IMR-90 (cell line): ENCODE measurements at regions not wholly inside any gene's neighbourhood (a gene's known extent, or its start where the extent isn't known, plus 50 kb on each side); places are given as distances from the start of the nearest gene placed in this dataset.

Source experiments
- ATAC-seq: fragments of 200-7000 bp; cut with Tn5 transposase; 2 replicates; pipeline ENCODE4 v1.9.1; 2020; ENCODE audit warnings: low read depth, mild to moderate bottlenecking, moderate library complexity
- BruUV-seq: library from RNA; stranded (reverse); fragments of 400-500 nt; replicated peaks from 2 replicates; lab custom pipeline; 2021; lab: Mats Ljungman, UMichigan
- CTCF ChIA-PET: fragments of 300-600 bp; formaldehyde crosslinking; extraction: SDS; loops from one replicate; lab custom pipeline; 2021; ENCODE audit warnings: antibody characterized with exemption; lab: Yijun Ruan, JAX
- POLR2A ChIA-PET: fragments of 300-600 bp; sonication (Branson Sonifier 250); formaldehyde crosslinking; loops from one replicate; lab custom pipeline; 2022; ENCODE audit warnings: antibody characterized with exemption; ENCODE audit not compliant: unreplicated experiment; lab: Charles Lee
- DNase-seq: peaks from one replicate; pipeline ENCODE4 v3.0.0; 2013
- H2AFZ ChIP-seq: replicated peaks from 2 replicates; pipeline ENCODE3; 2013; ENCODE audit warnings: low read length, mild to moderate bottlenecking; ENCODE audit not compliant: poor library complexity
- H2AK5ac ChIP-seq: 2 replicates; pipeline ENCODE4 v1.6.1; 2013; ENCODE audit warnings: low read depth, low read length, inconsistent platforms
- H2AK9ac ChIP-seq: replicated peaks from 2 replicates; pipeline ENCODE3; 2013; ENCODE audit warnings: mild to moderate bottlenecking, low read depth, low read length, moderate library complexity; ENCODE audit not compliant: poor library complexity
- H2BK120ac ChIP-seq: 2 replicates; pipeline ENCODE4 v1.6.1; 2013; ENCODE audit warnings: low read depth, low read length, inconsistent platforms
- H2BK15ac ChIP-seq: 3 replicates; pipeline ENCODE4 v1.6.1; 2013; ENCODE audit warnings: low read depth, low read length, inconsistent platforms
- H2BK20ac ChIP-seq: 2 replicates; pipeline ENCODE4 v1.6.1; 2013; ENCODE audit warnings: low read depth, mild to moderate bottlenecking, inconsistent platforms, low read length, moderate library complexity
- H2BK5ac ChIP-seq: 2 replicates; pipeline ENCODE4 v1.6.1; 2013; ENCODE audit warnings: mild to moderate bottlenecking, low read depth, low read length, inconsistent platforms; ENCODE audit not compliant: poor library complexity, severe bottlenecking
- H3K14ac ChIP-seq: replicated peaks from 2 replicates; pipeline ENCODE4 v1.6.1; 2013; ENCODE audit warnings: low read depth, low read length, inconsistent platforms
- H3K18ac ChIP-seq: 2 replicates; pipeline ENCODE4 v1.6.1; 2013; ENCODE audit warnings: low read depth, low read length, control low read depth
- H3K23ac ChIP-seq: 2 replicates; pipeline ENCODE4 v1.6.1; 2013; ENCODE audit warnings: low read depth, low read length, inconsistent platforms
- H3K27ac ChIP-seq: 2 replicates; pipeline ENCODE4 v1.5.1; 2013; ENCODE audit warnings: mild to moderate bottlenecking, control low read depth, low read length; ENCODE audit not compliant: insufficient read depth
- H3K27me3 ChIP-seq: 2 replicates; pipeline ENCODE4 v1.6.1; 2013; ENCODE audit warnings: low read length; ENCODE audit not compliant: control insufficient read depth, insufficient read depth
- H3K36me3 ChIP-seq: 2 replicates; pipeline ENCODE4 v1.6.1; 2013; ENCODE audit warnings: low read length, mixed read lengths; ENCODE audit not compliant: control insufficient read depth, insufficient read depth
- H3K4ac ChIP-seq: 2 replicates; pipeline ENCODE4 v1.6.1; 2013; ENCODE audit warnings: low read depth, low read length, inconsistent platforms
- H3K4me1 ChIP-seq: 2 replicates; pipeline ENCODE4 v1.6.1; 2013; ENCODE audit warnings: low read length, mixed read lengths; ENCODE audit not compliant: control insufficient read depth, insufficient read depth
- H3K4me2 ChIP-seq: 2 replicates; pipeline ENCODE4 v1.6.1; 2013; ENCODE audit warnings: low read depth, mild to moderate bottlenecking, control low read depth, low read length, moderate library complexity
- H3K4me3 ChIP-seq: 2 replicates; pipeline ENCODE4 v1.5.1; 2013; ENCODE audit warnings: low read depth, mild to moderate bottlenecking, control low read depth, low read length, moderate library complexity; ENCODE audit not compliant: insufficient read depth
- H3K56ac ChIP-seq: 2 replicates; pipeline ENCODE4 v1.6.1; 2013; ENCODE audit warnings: low read length, inconsistent platforms; ENCODE audit not compliant: insufficient read depth; ENCODE audit errors: extremely low read depth
- H3K79me1 ChIP-seq, 2 experiments: 2 replicates each; pipeline ENCODE4 v1.6.1; 2013; ENCODE audit warnings: low read length in 2 of 2, inconsistent platforms in 1 of 2, low read depth in 1 of 2
- H3K9ac ChIP-seq: 2 replicates; pipeline ENCODE4 v1.6.1; 2013; ENCODE audit warnings: low read depth, low read length, control low read depth
- H3K9me1 ChIP-seq: 2 replicates; pipeline ENCODE4 v1.6.1; 2013; ENCODE audit warnings: low read length, inconsistent platforms; ENCODE audit not compliant: insufficient read depth
- H3K9me3 ChIP-seq: 2 replicates; pipeline ENCODE4 v1.6.1; 2013; ENCODE audit warnings: low read length; ENCODE audit not compliant: control insufficient read depth, insufficient read depth
- H4K20me1 ChIP-seq: 2 replicates; pipeline ENCODE4 v1.6.1; 2013; ENCODE audit warnings: low read length, inconsistent platforms; ENCODE audit not compliant: insufficient read depth
- H4K5ac ChIP-seq: 2 replicates; pipeline ENCODE4 v1.6.1; 2013; ENCODE audit warnings: mild to moderate bottlenecking, low read depth, low read length, control low read depth
- H4K8ac ChIP-seq, 2 experiments: 2 replicates each; pipeline ENCODE4 v1.6.1; 2013; ENCODE audit warnings: low read depth in 2 of 2, low read length in 2 of 2, control low read depth in 1 of 2, inconsistent platforms in 1 of 2
- H4K91ac ChIP-seq: 2 replicates; pipeline ENCODE4 v1.6.1; 2013; ENCODE audit warnings: low read depth, low read length, inconsistent platforms; ENCODE audit not compliant: insufficient read depth
- BHLHE40 ChIP-seq: fragments of 150-350 bp; IDR thresholded peaks from 2 replicates; pipeline ENCODE4 v1.6.1; 2016; ENCODE audit warnings: mild to moderate bottlenecking, low read depth, low read length
- CEBPB ChIP-seq: IDR thresholded peaks from 2 replicates; pipeline ENCODE4 v1.6.1; 2012; ENCODE audit warnings: low read depth, low read length, improper control_type of control experiment
- CHD1 ChIP-seq: IDR thresholded peaks from 2 replicates; pipeline ENCODE4 v1.6.1; 2012; ENCODE audit warnings: low read depth, low read length, improper control_type of control experiment
- FOS ChIP-seq: fragments of 150-350 bp; IDR thresholded peaks from 2 replicates; pipeline ENCODE4 v1.6.1; 2016; ENCODE audit warnings: low read depth, low read length
- MAFK ChIP-seq: IDR thresholded peaks from 2 replicates; pipeline ENCODE4 v1.6.1; 2012; ENCODE audit warnings: low read depth, low read length, improper control_type of control experiment
- MAZ ChIP-seq: IDR thresholded peaks from 2 replicates; pipeline ENCODE4 v1.6.1; 2012; ENCODE audit warnings: low read depth, mild to moderate bottlenecking, low read length, improper control_type of control experiment, moderate library complexity, borderline replicate concordance
- MXI1 ChIP-seq: IDR thresholded peaks from 2 replicates; pipeline ENCODE4 v1.6.1; 2012; ENCODE audit warnings: low read depth, mild to moderate bottlenecking, low read length, moderate library complexity, borderline replicate concordance
- POLR2A ChIP-seq: IDR thresholded peaks from 2 replicates; pipeline ENCODE4 v1.6.1; 2012; ENCODE audit warnings: mild to moderate bottlenecking, low read depth, low read length
- RAD21 ChIP-seq: IDR thresholded peaks from 2 replicates; pipeline ENCODE4 v1.6.1; 2012; ENCODE audit warnings: low read length, improper control_type of control experiment
- RCOR1 ChIP-seq: IDR thresholded peaks from 2 replicates; pipeline ENCODE4 v1.6.1; 2012; ENCODE audit warnings: mild to moderate bottlenecking, low read length, improper control_type of control experiment; ENCODE audit not compliant: insufficient replicate concordance
- RFX5 ChIP-seq: IDR thresholded peaks from 2 replicates; pipeline ENCODE4 v1.8.0; 2012; ENCODE audit warnings: low read depth, mild to moderate bottlenecking, low read length, moderate library complexity
- SMC3 ChIP-seq: fragments of 150-350 bp; IDR thresholded peaks from 2 replicates; pipeline ENCODE4 v1.6.1; 2016; ENCODE audit warnings: low read depth, mild to moderate bottlenecking, antibody characterized with exemption, low read length, moderate library complexity
- WGBS, 2 experiments: methylation state at CpG; one replicate each; pipeline versions ENCODE4 v1.1.5 to v1.1.7; 2013; ENCODE audit warnings: missing lambda C conversion rate in 2 of 2; ENCODE audit not compliant: insufficient read length in 1 of 2; ENCODE audit errors: extremely low coverage in 2 of 2; 5-methylcytosine and 5-hydroxymethylcytosine counted together
- dilution Hi-C: fragments of 300-500 bp; cut with HindIII; formaldehyde crosslinking; loops from one replicate; pipeline ENCODE4 v1.14.3; 2018; ENCODE audit warnings: low sequenced_read_pairs; ENCODE audit not compliant: unreplicated experiment
- in situ Hi-C: fragments of 300-500 bp; cut with MboI; formaldehyde crosslinking; loops from 3 replicates; pipeline ENCODE4 v1.14.3; 2019; ENCODE audit warnings: low sequenced_read_pairs, inconsistent platforms, mixed read lengths
- intact Hi-C: fragments of 100-400 bp; cut with micrococcal nuclease; formaldehyde crosslinking; loops from 2 replicates; pipeline ENCODE4 v1.10.0; 2022
- TF ChIP-seq, protein P1 (sequence below): fragments of 150-350 bp; IDR thresholded peaks from 2 replicates; pipeline ENCODE4 v1.6.1; 2017; ENCODE audit warnings: mild to moderate bottlenecking, antibody characterized with exemption, low read length, low read depth
- TF ChIP-seq, protein P2 (sequence below): conservative IDR thresholded peaks from 2 replicates; pipeline ENCODE4 v1.5.1; 2012; ENCODE audit warnings: mild to moderate bottlenecking, low read depth, low read length, improper control_type of control experiment
- TF ChIP-seq, protein P3 (sequence below): fragments of 150-350 bp; IDR thresholded peaks from 2 replicates; pipeline ENCODE4 v1.6.1; 2016; ENCODE audit warnings: low read depth, mild to moderate bottlenecking, low read length, moderate library complexity, borderline replicate concordance

DNA sequence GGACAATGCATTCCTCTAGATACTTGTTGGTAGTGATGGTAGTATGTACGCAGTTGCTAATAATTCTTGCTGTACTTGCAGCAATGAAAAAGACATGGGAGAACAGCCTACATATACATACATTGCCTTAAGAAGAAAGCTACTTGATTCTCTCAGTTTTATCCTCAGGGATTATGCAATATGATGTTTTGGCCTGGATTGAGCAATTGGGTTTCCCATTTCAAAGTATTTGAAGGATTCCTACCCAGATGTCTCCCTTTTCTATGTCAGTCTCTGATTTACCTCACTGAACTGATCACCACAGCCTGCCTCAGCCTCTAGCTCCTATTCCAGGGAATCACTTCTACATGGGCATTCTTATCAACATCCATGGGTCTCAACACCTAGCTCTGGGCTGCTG lies 210.1 kb upstream of the CDH10 start:
- Histone ChIP-seq H2BK120ac (no peak overlapping the region), H3K23ac (no peak overlapping the region), H3K27me3 (no peaks in the 10 kb centered on the region), H2BK15ac (no peak overlapping the region), H3K4me2 (no peak overlapping the region), H4K5ac (no peak overlapping the region), H3K56ac (no peak overlapping the region), H2BK20ac (no peak overlapping the region), H3K36me3 (no peaks in the 10 kb centered on the region), H2BK5ac (no peak overlapping the region), H3K79me1 (no peaks in the 10 kb centered on the region), H3K9ac (no peak overlapping the region), H2AFZ (no peak overlapping the region), H3K4me3 (no peak overlapping the region), H4K20me1 (no peaks in the 10 kb centered on the region), H2AK5ac (no peak overlapping the region), H2AK9ac (no peak overlapping the region), H4K91ac (no peak overlapping the region), H3K4ac (no peak overlapping the region), H4K8ac (no peak overlapping the region), H3K9me3 (peaks cover 4% of the 10 kb centered on the region), H3K14ac (no peak overlapping the region), H3K27ac (no peak overlapping the region), H3K18ac (no peak overlapping the region), H3K4me1 (no peaks in the 10 kb centered on the region), H3K9me1 (no peaks in the 10 kb centered on the region)
- intact Hi-C loops = no loop called here
- CTCF ChIA-PET = no interaction called here
- POLR2A ChIA-PET = no interaction called here
- no TSS peak for BruUV-seq
- dilution Hi-C loops = no loop called here
- in situ Hi-C loops = no loop called here
- DNase-seq (no peak), ATAC-seq (no peak)
- TF ChIP-seq CEBPB = no peak
- TF ChIP-seq RCOR1 = no peak
- TF ChIP-seq, protein P1, sequence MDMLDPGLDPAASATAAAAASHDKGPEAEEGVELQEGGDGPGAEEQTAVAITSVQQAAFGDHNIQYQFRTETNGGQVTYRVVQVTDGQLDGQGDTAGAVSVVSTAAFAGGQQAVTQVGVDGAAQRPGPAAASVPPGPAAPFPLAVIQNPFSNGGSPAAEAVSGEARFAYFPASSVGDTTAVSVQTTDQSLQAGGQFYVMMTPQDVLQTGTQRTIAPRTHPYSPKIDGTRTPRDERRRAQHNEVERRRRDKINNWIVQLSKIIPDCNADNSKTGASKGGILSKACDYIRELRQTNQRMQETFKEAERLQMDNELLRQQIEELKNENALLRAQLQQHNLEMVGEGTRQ = no peak
- no peak for TF ChIP-seq RFX5
- TF ChIP-seq MAFK = no peak
- TF ChIP-seq, protein P2, sequence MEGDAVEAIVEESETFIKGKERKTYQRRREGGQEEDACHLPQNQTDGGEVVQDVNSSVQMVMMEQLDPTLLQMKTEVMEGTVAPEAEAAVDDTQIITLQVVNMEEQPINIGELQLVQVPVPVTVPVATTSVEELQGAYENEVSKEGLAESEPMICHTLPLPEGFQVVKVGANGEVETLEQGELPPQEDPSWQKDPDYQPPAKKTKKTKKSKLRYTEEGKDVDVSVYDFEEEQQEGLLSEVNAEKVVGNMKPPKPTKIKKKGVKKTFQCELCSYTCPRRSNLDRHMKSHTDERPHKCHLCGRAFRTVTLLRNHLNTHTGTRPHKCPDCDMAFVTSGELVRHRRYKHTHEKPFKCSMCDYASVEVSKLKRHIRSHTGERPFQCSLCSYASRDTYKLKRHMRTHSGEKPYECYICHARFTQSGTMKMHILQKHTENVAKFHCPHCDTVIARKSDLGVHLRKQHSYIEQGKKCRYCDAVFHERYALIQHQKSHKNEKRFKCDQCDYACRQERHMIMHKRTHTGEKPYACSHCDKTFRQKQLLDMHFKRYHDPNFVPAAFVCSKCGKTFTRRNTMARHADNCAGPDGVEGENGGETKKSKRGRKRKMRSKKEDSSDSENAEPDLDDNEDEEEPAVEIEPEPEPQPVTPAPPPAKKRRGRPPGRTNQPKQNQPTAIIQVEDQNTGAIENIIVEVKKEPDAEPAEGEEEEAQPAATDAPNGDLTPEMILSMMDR = no peak
- no peak for TF ChIP-seq CHD1
- no peak for TF ChIP-seq SMC3
- TF ChIP-seq FOS = no peak
- no peak for TF ChIP-seq RAD21
- no peak for TF ChIP-seq POLR2A
- TF ChIP-seq, protein P3, sequence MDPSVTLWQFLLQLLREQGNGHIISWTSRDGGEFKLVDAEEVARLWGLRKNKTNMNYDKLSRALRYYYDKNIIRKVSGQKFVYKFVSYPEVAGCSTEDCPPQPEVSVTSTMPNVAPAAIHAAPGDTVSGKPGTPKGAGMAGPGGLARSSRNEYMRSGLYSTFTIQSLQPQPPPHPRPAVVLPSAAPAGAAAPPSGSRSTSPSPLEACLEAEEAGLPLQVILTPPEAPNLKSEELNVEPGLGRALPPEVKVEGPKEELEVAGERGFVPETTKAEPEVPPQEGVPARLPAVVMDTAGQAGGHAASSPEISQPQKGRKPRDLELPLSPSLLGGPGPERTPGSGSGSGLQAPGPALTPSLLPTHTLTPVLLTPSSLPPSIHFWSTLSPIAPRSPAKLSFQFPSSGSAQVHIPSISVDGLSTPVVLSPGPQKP = no peak
- no peak for TF ChIP-seq BHLHE40
- no peak for TF ChIP-seq MXI1
- TF ChIP-seq MAZ = no peak
- WGBS, 2 experiments = no CpG with 5 or more reads among the region's 1 CpG
